ENCODE measurements at regions not wholly inside any gene's neighbourhood (a gene's known extent, or its start where the extent isn't known, plus 50 kb on each side); places are given as distances from the start of the nearest gene placed in this dataset.
"Not testable (repeated sequence)": the region's sequence is repeated elsewhere in the genome, so short reads cannot be mapped to it uniquely, and the experiment has no call there.

DNA sequence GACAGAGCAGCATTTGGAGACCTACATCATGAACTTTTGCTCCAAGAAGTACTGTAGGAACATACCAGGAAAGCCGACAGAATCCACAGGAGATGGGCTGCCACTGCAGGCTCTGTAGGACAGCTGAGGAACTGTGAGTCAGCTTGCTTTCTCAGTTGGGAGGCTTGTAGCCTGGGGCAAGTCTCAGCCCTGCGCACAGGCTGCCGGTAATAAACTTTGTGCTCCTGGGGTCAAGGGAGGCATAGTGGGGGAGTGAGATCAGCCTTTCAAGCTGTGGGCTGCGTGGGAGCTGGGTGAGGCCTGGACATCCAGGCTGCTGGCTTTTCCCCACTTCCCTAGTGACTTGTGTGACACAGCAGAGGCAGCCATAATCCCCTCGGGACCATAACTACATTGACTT lies 718.0 kb upstream of the CDH10 start:
- DNase-seq, result no peak

DNA sequence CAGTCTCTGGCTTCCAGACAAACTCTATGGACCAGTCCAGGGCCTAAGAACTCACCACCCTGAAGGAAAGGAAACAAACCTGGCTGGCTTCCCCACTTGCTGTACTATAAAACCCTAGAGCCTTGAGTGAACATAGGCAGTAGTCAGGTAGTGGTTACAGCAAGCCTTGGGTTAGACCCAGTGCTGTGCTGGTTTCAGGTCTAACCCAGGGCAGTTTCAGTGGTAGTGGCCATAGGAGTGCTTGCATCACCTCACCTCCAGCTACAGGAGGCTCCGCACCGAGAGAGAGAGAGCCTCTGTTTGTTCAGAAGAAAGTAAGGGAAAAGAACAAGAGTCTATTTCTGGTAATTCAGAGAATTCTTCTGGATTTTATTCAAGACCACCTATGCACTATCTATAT lies 714.1 kb upstream of the CDH10 start:
- no peak for DNase-seq

GRCh38 chr5:25357605-25358004 lies 712.8 kb upstream of the CDH10 start:
- DNase-seq, result no peak

DNA sequence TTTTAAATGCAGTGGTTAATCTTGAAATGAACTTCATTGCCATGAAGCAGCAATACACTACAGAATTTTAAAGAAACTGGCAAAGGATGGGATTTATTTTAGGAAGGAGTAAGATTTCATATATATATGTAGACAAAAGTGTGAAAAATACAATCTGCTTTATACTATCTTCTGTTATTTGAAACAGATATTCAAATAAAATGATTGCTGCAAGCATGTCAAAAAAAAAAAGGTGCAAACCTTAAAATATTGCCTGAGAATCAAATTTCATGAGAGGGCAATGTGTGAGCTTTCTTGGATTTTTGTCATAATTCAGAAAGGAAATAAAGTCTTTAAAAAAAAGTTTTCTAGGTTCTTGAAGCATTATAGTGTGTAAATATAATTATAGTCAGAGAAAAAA lies 705.0 kb upstream of the CDH10 start:
- DNase-seq, result no peak

GRCh38 chr5:25345240-25345771 lies 700.5 kb upstream of the CDH10 start:
- DNase-seq, result no peak

GRCh38 chr5:25339541-25339940 lies 694.8 kb upstream of the CDH10 start:
- no peak for DNase-seq

DNA sequence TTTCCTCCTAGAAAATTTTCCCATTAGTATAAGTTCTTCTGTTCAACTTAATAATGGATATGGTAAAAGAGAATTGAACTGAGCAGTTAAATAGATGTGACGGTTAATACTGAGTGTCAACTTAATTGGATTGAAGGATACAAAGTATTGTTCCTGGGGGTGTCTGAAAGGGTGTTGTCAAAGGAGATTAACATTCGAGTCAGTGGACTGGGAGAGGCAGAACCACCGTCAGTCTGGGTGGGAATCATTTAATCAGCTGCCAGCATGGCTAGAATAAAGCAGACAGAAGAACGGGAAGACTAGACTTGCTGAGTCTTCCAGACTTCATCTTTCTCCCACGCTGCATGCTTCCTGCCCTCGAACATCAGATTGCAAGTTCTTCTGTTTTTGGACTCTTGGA lies 689.6 kb upstream of the CDH10 start:
- no peak for DNase-seq

GRCh38 chr5:25330721-25331120 lies 685.9 kb upstream of the CDH10 start:
- no peak for DNase-seq

- DNase-seq, result no peak
These were observed 682.4 kb upstream of the CDH10 start for GRCh38 chr5:25327172-25327571.

DNA sequence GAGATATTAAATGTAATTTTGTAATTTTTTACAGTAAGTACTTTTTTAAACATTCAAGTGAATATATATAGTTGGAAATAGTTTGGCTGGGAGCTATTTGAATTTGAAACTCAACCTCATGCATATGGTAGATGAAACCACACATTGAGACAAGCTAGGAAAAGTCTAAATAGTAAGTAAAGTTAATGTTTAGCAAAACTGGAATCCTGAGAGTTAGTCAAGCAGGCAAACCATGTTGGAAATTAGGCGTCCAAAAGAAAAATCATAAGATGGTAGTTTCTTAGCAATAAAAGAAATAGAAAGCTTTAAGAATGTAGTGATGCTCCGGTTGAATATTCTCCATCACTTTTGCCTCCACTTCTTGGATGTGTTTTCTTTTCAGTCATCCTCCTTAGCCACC lies 657.1 kb upstream of the CDH10 start:
- no peak for DNase-seq

- no peak for DNase-seq
These were observed 650.3 kb upstream of the CDH10 start for GRCh38 chr5:25295067-25295466.

DNA sequence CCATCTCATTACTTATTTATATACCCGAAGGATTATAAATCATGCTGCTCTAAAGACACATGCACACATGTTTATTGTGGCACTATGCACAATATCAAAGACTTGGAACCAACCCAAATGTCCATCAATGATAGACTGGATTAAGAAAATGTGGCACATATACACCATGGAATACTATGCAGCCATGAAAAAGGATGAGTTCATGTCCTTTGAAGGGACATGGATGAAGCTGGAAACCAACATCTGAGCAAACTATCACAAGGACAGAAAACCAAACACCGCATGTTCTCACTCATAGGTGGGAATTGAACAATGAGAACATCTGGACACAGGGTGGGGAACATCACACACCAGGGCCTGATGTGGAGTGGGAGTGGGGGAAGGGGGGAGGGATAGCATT lies 645.0 kb upstream of the CDH10 start:
- DNase-seq, result not testable (repeated sequence)

GRCh38 chr5:25286319-25286718 lies 641.5 kb upstream of the CDH10 start:
- DNase-seq, result no peak

DNA sequence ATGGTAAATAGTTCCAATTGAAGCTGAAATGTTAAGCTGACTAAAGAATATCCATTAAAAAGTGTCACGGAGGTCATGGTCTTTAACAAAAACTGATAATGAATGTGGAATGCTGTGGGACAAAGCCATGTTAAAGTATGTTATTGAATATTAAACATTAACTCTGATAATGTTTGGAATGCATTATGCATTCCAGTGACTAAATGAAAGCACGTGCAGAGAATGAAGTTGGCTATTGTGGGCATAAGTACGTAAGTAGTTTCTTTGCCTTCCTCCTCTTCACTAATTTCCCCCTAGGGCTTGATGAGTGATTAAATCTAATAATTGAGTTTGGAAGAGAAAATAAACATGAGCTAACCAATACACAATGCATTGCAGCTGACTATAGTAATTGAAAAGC lies 640.4 kb upstream of the CDH10 start:
- no peak for DNase-seq

GRCh38 chr5:25263507-25263906 lies 618.7 kb upstream of the CDH10 start:
- not testable (repeated sequence) for DNase-seq

DNA sequence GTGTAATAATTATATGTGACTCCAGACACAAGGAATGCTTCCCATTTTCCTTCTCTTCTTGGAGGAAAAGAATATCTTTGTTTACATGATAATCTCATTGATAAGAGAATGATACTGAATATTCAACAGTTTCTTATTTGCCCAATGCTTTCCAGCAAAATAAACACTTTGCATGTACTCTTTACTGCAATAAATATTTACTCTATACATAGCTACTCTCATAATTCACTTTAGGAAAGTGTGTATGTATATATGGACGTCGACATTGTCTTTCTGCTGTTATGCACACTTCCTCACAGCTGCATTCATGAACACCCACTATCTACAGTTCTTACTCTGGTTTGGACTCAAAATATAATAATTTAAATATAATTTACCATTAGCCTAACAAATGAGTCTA lies 617.4 kb upstream of the CDH10 start:
- no peak for DNase-seq

- no peak for DNase-seq
These were observed 610.4 kb upstream of the CDH10 start for GRCh38 chr5:25255128-25255527.

DNA sequence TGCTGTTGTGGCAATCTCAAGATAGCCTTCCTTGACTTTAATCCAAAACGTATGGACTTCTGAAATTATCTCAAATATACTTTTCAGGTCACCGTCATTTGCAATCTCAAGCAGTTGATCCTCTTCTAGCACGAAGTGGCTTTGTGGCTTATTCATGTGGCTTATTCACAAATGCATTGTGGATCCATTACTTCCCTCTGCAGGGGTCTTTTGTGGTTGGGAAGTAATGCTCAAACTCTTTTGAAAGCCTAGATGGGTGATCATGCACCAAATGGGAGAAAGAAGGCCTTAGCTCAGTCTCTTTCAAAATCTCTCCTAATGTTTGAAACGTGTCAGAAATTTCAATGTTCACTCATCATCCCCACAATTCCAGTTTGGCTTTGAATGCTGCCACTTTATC lies 597.2 kb upstream of the CDH10 start:
- no peak for DNase-seq

- DNase-seq, result not testable (repeated sequence)
These were observed 593.9 kb upstream of the CDH10 start for GRCh38 chr5:25238720-25239119.

DNA sequence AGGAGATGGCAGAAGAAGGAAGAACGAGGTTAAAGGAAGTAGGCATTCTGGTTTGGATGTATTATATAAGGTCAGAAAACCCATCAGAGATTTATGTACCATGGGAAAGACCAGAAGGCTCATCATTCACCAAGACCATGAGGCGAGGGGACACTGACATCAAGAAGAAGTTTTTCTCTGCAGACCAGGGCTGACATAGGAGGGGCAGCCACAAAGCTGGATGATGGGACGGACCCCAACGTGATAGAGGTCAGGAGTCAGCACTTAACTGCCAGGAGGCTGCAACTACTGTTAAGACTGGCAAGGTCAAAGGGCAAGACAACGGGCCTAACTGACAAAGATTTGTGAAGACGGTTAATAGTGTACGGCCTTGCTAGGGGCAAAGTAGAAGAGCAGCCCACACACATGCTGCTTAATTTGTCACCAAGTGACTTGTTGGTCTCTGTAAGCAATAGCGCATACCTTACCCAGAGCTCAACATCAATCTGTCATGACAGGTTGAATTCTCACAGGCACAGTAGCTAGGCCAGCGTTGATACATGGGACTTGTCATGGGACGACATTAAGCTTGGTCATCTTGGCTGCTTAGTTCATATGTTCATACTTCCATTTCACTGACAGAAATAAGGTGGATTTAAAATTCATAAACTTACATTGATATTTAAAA lies 579.7 kb upstream of the CDH10 start:
- no peak for DNase-seq

DNA sequence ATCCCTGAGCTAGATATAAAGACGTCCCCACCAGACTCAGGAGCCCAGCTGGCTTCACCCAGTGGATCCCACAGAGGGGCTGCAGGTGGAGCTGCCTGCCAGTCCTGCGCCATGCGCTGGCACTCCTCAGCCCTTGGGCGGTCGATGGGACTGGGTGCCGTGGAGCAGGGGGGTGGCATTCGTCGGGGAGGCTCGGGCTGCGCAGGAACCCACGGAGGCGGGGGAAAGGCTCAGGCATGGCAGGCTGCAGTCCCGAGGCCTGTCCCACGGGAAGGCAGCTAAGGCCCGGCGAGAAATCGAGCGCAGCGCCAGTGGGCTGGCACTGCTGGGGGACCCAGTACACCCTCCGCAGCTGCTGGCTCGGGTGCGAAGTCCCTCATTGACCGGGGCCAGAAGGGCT lies 555.1 kb upstream of the CDH10 start:
- not testable (repeated sequence) for DNase-seq

GRCh38 chr5:25190521-25191000 lies 545.8 kb upstream of the CDH10 start:
- DNase-seq, result no peak

- DNase-seq, result no peak
These were observed 536.5 kb upstream of the CDH10 start for GRCh38 chr5:25181249-25181648.

- DNase-seq, result not testable (repeated sequence)
These were observed 517.8 kb upstream of the CDH10 start for GRCh38 chr5:25162616-25163015.

DNA sequence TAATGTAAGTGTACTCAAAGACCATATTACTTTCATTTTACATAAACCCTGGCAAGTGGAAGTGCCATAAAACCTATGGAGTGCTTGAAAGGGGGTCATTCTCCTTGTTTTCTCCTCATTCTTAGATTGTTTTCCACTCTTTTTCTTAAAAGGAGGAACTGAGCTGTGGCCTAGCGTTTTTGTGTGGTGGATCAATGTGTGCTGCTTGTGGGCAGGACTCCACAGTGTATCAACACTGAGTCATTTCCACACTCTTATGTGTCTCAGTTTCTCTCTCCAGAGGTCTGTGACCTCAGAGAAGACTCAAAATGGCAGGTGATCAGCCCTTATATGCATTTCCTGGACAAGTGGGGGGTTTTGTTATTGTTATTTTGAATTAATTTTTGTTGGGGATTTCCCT lies 516.1 kb upstream of the CDH10 start:
- DNase-seq, result no peak
